ENCODE measurements at regions not wholly inside any gene's neighbourhood (a gene's known extent, or its start where the extent isn't known, plus 50 kb on each side); places are given as distances from the start of the nearest gene placed in this dataset.

GRCh38 chr2:158893026-158893425, 75.4 kb upstream of the TANC1 start:
- Mint-ChIP-seq H3K4me1 (ENCODE audit: low read depth in 2 of 2) (no peaks in the 10 kb centered on the region), H3K4me3 (no peak overlapping the region), H3K27ac (no peak overlapping the region), H3K36me3 (ENCODE audit: insufficient read depth) (no peaks in the 10 kb centered on the region), H3K9me3 (no peaks in the 10 kb centered on the region), H3K27me3 (peaks cover 27 to 38% of the 10 kb centered on the region in 2 donors)
- ATAC-seq (replicated peaks) (no peak), DNase-seq (no peak)

- ATAC-seq (replicated peaks) = no peak
- H3K36me3 Mint-ChIP-seq (ENCODE audit: insufficient read depth) = no peaks in the 10 kb centered on the region
Measured at GRCh38 chr2:158893474-158893873, 75.0 kb upstream of the TANC1 start.

GRCh38 chr2:158894078-158894477, 74.4 kb upstream of the TANC1 start:
- peaks cover 27 to 38% of the 10 kb centered on the region in 2 donors for H3K27me3 Mint-ChIP-seq
- no peak overlapping the region for H3K4me3 Mint-ChIP-seq
- H3K27ac Mint-ChIP-seq = no peak overlapping the region
- DNase-seq = no peak
- ATAC-seq (replicated peaks) = no peak
- H3K36me3 Mint-ChIP-seq (ENCODE audit: insufficient read depth) = no peaks in the 10 kb centered on the region
- H3K4me1 Mint-ChIP-seq (ENCODE audit: low read depth in 2 of 2) = no peaks in the 10 kb centered on the region
- no peaks in the 10 kb centered on the region for H3K9me3 Mint-ChIP-seq

More at GRCh38 chr2:158893474-158893873, 75.0 kb upstream of the TANC1 start:
- no peak overlapping the region for H3K27ac Mint-ChIP-seq
- no peak overlapping the region for H3K4me3 Mint-ChIP-seq
- H3K9me3 Mint-ChIP-seq = no peaks in the 10 kb centered on the region
- no peaks in the 10 kb centered on the region for H3K4me1 Mint-ChIP-seq (ENCODE audit: low read depth in 2 of 2)
- DNase-seq = no peak
- peaks cover 27 to 38% of the 10 kb centered on the region in 2 donors for H3K27me3 Mint-ChIP-seq

- H3K4me3 Mint-ChIP-seq = no peak overlapping the region
- no peaks in the 10 kb centered on the region for H3K9me3 Mint-ChIP-seq
- DNase-seq (no peak), ATAC-seq (replicated peaks) (no peak)
- no peaks in the 10 kb centered on the region for H3K4me1 Mint-ChIP-seq (ENCODE audit: low read depth in 2 of 2)
- no peaks in the 10 kb centered on the region for H3K36me3 Mint-ChIP-seq (ENCODE audit: insufficient read depth)
- H3K27me3 Mint-ChIP-seq = peaks cover 27 to 38% of the 10 kb centered on the region in 2 donors
- no peak overlapping the region for H3K27ac Mint-ChIP-seq
Measured at GRCh38 chr2:158894572-158894971, 73.9 kb upstream of the TANC1 start.

GRCh38 chr2:158900345-158900744, 68.1 kb upstream of the TANC1 start:
- H3K36me3 Mint-ChIP-seq (ENCODE audit: insufficient read depth) = no peaks in the 10 kb centered on the region
- no peaks in the 10 kb centered on the region for H3K9me3 Mint-ChIP-seq
- no peaks in the 10 kb centered on the region for H3K4me1 Mint-ChIP-seq (ENCODE audit: low read depth in 2 of 2)
- no peak for ATAC-seq (replicated peaks)
- no peak overlapping the region for H3K4me3 Mint-ChIP-seq
- peaks cover 0 to 11% of the 10 kb centered on the region in 2 donors for H3K27me3 Mint-ChIP-seq
- H3K27ac Mint-ChIP-seq = no peak overlapping the region
- DNase-seq = no peak

GRCh38 chr2:158902005-158902398, 66.4 kb upstream of the TANC1 start:
- Mint-ChIP-seq H3K4me3 (no peak overlapping the region), H3K27ac (no peak overlapping the region), H3K36me3 (ENCODE audit: insufficient read depth) (no peaks in the 10 kb centered on the region), H3K4me1 (ENCODE audit: low read depth in 2 of 2) (no peaks in the 10 kb centered on the region), H3K9me3 (no peaks in the 10 kb centered on the region), H3K27me3 (peaks cover 0 to 11% of the 10 kb centered on the region in 2 donors)
- no peak for ATAC-seq (replicated peaks)
- no peak for DNase-seq

- ATAC-seq (replicated peaks) (no peak), DNase-seq (no peak)
- Mint-ChIP-seq H3K27ac (no peak overlapping the region), H3K36me3 (ENCODE audit: insufficient read depth) (no peaks in the 10 kb centered on the region), H3K27me3 (peaks cover 0 to 11% of the 10 kb centered on the region in 2 donors), H3K4me3 (no peak overlapping the region), H3K9me3 (no peaks in the 10 kb centered on the region), H3K4me1 (ENCODE audit: low read depth in 2 of 2) (no peaks in the 10 kb centered on the region)
Measured at GRCh38 chr2:158903711-158904405, 64.6 kb upstream of the TANC1 start.

- Mint-ChIP-seq H3K27me3 (peaks cover 0 to 10% of the 10 kb centered on the region in 2 donors), H3K9me3 (no peaks in the 10 kb centered on the region), H3K36me3 (ENCODE audit: insufficient read depth) (no peaks in the 10 kb centered on the region), H3K27ac (peak overlapping the region in 1 of 2 donors; percentile 10), H3K4me1 (ENCODE audit: low read depth in 2 of 2) (no peaks in the 10 kb centered on the region), H3K4me3 (no peak overlapping the region)
- ATAC-seq (replicated peaks) (no peak), DNase-seq (no peak)
Measured at GRCh38 chr2:158904627-158905177, 63.7 kb upstream of the TANC1 start.

GRCh38 chr2:158905341-158905740, 63.1 kb upstream of the TANC1 start:
- Mint-ChIP-seq H3K27me3 (peaks cover 0 to 5% of the 10 kb centered on the region in 2 donors), H3K36me3 (ENCODE audit: insufficient read depth) (no peaks in the 10 kb centered on the region), H3K4me1 (ENCODE audit: low read depth in 2 of 2) (no peaks in the 10 kb centered on the region), H3K9me3 (no peaks in the 10 kb centered on the region), H3K4me3 (no peak overlapping the region), H3K27ac (no peak overlapping the region)
- no peak for DNase-seq
- ATAC-seq (replicated peaks) = no peak

- H3K27me3 Mint-ChIP-seq = peaks cover 0 to 5% of the 10 kb centered on the region in 2 donors
- H3K27ac Mint-ChIP-seq = no peak overlapping the region
- H3K9me3 Mint-ChIP-seq = no peaks in the 10 kb centered on the region
- ATAC-seq (replicated peaks) (no peak), DNase-seq (no peak)
- H3K4me1 Mint-ChIP-seq (ENCODE audit: low read depth in 2 of 2) = no peaks in the 10 kb centered on the region
- H3K4me3 Mint-ChIP-seq = no peak overlapping the region
- H3K36me3 Mint-ChIP-seq (ENCODE audit: insufficient read depth) = no peaks in the 10 kb centered on the region
Measured at GRCh38 chr2:158905784-158906183, 62.7 kb upstream of the TANC1 start.

- ATAC-seq (replicated peaks) (no peak), DNase-seq (no peak)
- no peaks in the 10 kb centered on the region for H3K9me3 Mint-ChIP-seq
- H3K4me3 Mint-ChIP-seq = no peak overlapping the region
- peaks cover 0 to 5% of the 10 kb centered on the region in 2 donors for H3K27me3 Mint-ChIP-seq
- H3K36me3 Mint-ChIP-seq (ENCODE audit: insufficient read depth) = no peaks in the 10 kb centered on the region
- no peaks in the 10 kb centered on the region for H3K4me1 Mint-ChIP-seq (ENCODE audit: low read depth in 2 of 2)
- no peak overlapping the region for H3K27ac Mint-ChIP-seq
Measured at GRCh38 chr2:158907926-158908456, 60.4 kb upstream of the TANC1 start.

- no peaks in the 10 kb centered on the region for H3K36me3 Mint-ChIP-seq (ENCODE audit: insufficient read depth)
- H3K4me3 Mint-ChIP-seq = no peak overlapping the region
- H3K27me3 Mint-ChIP-seq = peaks cover 5 to 8% of the 10 kb centered on the region in 2 donors
- ATAC-seq (replicated peaks) = no peak
- no peak for DNase-seq
- no peaks in the 10 kb centered on the region for H3K4me1 Mint-ChIP-seq (ENCODE audit: low read depth in 2 of 2)
- no peaks in the 10 kb centered on the region for H3K9me3 Mint-ChIP-seq
- H3K27ac Mint-ChIP-seq = no peak overlapping the region
Measured at GRCh38 chr2:158912112-158912511, 56.3 kb upstream of the TANC1 start.

- H3K36me3 Mint-ChIP-seq (ENCODE audit: insufficient read depth) = no peaks in the 10 kb centered on the region
- no peak overlapping the region for H3K27ac Mint-ChIP-seq
- ATAC-seq (replicated peaks) = no peak
- peaks cover 5 to 8% of the 10 kb centered on the region in 2 donors for H3K27me3 Mint-ChIP-seq
- no peak overlapping the region for H3K4me3 Mint-ChIP-seq
- no peaks in the 10 kb centered on the region for H3K4me1 Mint-ChIP-seq (ENCODE audit: low read depth in 2 of 2)
- DNase-seq = no peak
- no peaks in the 10 kb centered on the region for H3K9me3 Mint-ChIP-seq
Measured at GRCh38 chr2:158912765-158913164, 55.7 kb upstream of the TANC1 start.

- H3K4me3 Mint-ChIP-seq = no peak overlapping the region
- H3K36me3 Mint-ChIP-seq (ENCODE audit: insufficient read depth) = no peaks in the 10 kb centered on the region
- H3K27me3 Mint-ChIP-seq = peaks cover 5 to 8% of the 10 kb centered on the region in 2 donors
- DNase-seq = no peak
- no peak for ATAC-seq (replicated peaks)
- no peaks in the 10 kb centered on the region for H3K4me1 Mint-ChIP-seq (ENCODE audit: low read depth in 2 of 2)
- no peaks in the 10 kb centered on the region for H3K9me3 Mint-ChIP-seq
- no peak overlapping the region for H3K27ac Mint-ChIP-seq
Measured at GRCh38 chr2:158914066-158914465, 54.4 kb upstream of the TANC1 start.
